B cell (primary cell): ENCODE measurements at regions not wholly inside any gene's neighbourhood (a gene's known extent, or its start where the extent isn't known, plus 50 kb on each side); places are given as distances from the start of the nearest gene placed in this dataset.

Source experiments
- CTCF ChIP-seq: fragments of 200-600 bp; IDR thresholded peaks from one replicate; pipeline ENCODE4 v1.8.0; 2022; ENCODE audit warnings: antibody characterized with exemption, mild to moderate bottlenecking
- EZH2 ChIP-seq: IDR thresholded peaks from 2 replicates; pipeline ENCODE4 v1.6.1; 2012; ENCODE audit warnings: borderline replicate concordance, low read depth, mild to moderate bottlenecking, moderate library complexity, low read length; ENCODE audit not compliant: insufficient read depth, poor library complexity, severe bottlenecking

- TF ChIP-seq EZH2 (no peak), CTCF (no peak)
Measured at GRCh38 chr3:30183421-30183820, 423.0 kb upstream of the TGFBR2 start.
